Esophagus muscularis mucosa (tissue), 4 donors: ENCODE measurements at regions not wholly inside any gene's neighbourhood (a gene's known extent, or its start where the extent isn't known, plus 50 kb on each side); places are given as distances from the start of the nearest gene placed in this dataset.

Source experiments
- DNase-seq: peaks from one replicate; pipeline ENCODE4 v3.0.0-alpha.2; 2017; ENCODE audit errors: extremely low spot score
- H3K27ac ChIP-seq, 4 donors: fragments of 200-600 bp; sonication (generic); replicated peaks in 1 of 4; 1 replicate in 3 of 4; 2 replicates in 1 of 4; pipeline ENCODE4 v1.5.1; 2016 to 2019; ENCODE audit warnings: mild to moderate bottlenecking in 1 of 4
- H3K27me3 ChIP-seq, 4 donors: fragments of 200-600 bp; sonication (generic); one replicate each; pipeline versions ENCODE4 v1.5.1 to v1.6.0; 2016 to 2019
- H3K36me3 ChIP-seq, 4 donors: fragments of 200-600 bp; sonication (generic); one replicate each; pipeline ENCODE4 v1.5.1; 2016 to 2019
- H3K4me1 ChIP-seq, 4 donors: fragments of 200-600 bp; sonication (generic); one replicate each; pipeline ENCODE4 v1.5.1; 2016 to 2019
- H3K4me3 ChIP-seq, 4 donors: fragments of 200-600 bp; sonication (generic); 1 replicate in 2 of 4; 2 replicates in 2 of 4; pipeline ENCODE4 v1.5.1; 2016 to 2019; ENCODE audit warnings: mild to moderate bottlenecking in 4 of 4, moderate library complexity in 1 of 4
- H3K9me3 ChIP-seq, 4 donors: fragments of 200-600 bp; sonication (generic); 1 replicate in 3 of 4; 2 replicates in 1 of 4; pipeline ENCODE4 v1.5.1; 2016 to 2019
- EP300 ChIP-seq: sonication (generic); formaldehyde crosslinking; IDR thresholded peaks from one replicate; pipeline ENCODE4 v1.6.1; 2017; ENCODE audit warnings: antibody characterized with exemption
- POLR2A ChIP-seq: fragments of 450-650 bp; IDR thresholded peaks from one replicate; pipeline ENCODE4 v1.6.1; 2017; ENCODE audit warnings: antibody characterized with exemption, moderate library complexity, mild to moderate bottlenecking, low read depth
- POLR2AphosphoS5 ChIP-seq, 2 donors: sonication (generic); formaldehyde crosslinking; IDR thresholded peaks; one replicate each; pipeline ENCODE4 v1.6.1; 2017; ENCODE audit warnings: antibody characterized with exemption in 2 of 2
- WGBS: methylation state at CpG from one replicate; pipeline ENCODE4 v1.1.5; 2018; 5-methylcytosine and 5-hydroxymethylcytosine counted together
- intact Hi-C: fragments of 100-400 bp; cut with DNase I; formaldehyde crosslinking; loops from one replicate; pipeline ENCODE4 v1.15.1; 2023
- TF ChIP-seq, protein P1 (sequence below), 3 experiments: fragments of 200-600 bp in 2 of 3; fragments of 450-650 bp in 1 of 3; sonication (generic) in 2 of 3; IDR thresholded peaks; one replicate each; pipeline ENCODE4 v1.5.1; 2017 to 2019; ENCODE audit warnings: antibody characterized with exemption in 3 of 3, mild to moderate bottlenecking in 2 of 3, moderate library complexity in 1 of 3

DNA sequence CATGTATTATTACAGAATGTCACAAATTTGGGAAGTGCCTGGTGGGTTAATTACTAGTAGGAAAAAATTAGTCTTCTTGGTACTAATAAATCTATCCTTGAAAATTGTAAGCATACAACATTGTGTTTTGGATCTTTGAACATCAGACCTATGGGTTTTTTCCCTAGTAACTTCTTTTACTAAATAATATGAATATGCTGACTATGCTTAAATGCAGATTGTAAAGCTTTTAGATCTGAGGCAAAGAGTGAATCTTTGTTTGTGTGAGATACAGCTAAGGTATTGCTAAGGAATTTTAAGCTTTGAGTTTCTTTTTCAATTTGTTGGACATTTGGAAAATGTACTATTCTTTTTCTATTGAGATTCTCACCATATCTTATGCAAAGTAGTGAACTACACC is 390.6 kb upstream of the CCNH start:
- Histone ChIP-seq H3K27me3 (peaks cover 0 to 4% (median 0%) of the 10 kb centered on the region in 4 donors), H3K27ac (no peak overlapping the region), H3K4me3 (no peak overlapping the region), H3K36me3 (no peaks in the 10 kb centered on the region), H3K4me1 (no peaks in the 10 kb centered on the region), H3K9me3 (peaks cover 0 to 4% (median 0%) of the 10 kb centered on the region in 4 donors)
- DNase-seq, result no peak
- intact Hi-C loops, result no loop called here
- TF ChIP-seq POLR2A, result no peak

DNA sequence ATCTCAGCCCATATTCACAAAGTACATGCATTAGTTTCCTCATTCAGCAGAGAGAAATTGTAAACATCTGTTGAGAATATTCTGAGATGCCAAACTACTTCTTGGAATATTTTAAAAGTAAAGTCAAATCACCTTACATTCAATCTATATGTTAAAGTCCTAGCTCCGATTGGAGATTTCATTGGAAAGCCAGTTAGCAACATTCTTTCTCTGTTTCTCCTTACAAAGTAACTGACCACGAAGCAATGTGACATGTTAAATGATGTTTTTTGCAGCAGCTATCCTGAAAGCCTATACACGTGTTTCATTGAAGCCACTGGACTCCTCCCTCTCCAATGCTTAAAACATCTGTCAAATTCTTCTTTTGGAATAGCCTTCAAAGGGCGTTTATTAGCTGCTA is 379.1 kb upstream of the CCNH start:
- intact Hi-C loops, result no loop called here
- no peak for DNase-seq
- Histone ChIP-seq H3K36me3 (no peaks in the 10 kb centered on the region), H3K27me3 (peaks cover 0 to 5% (median 0%) of the 10 kb centered on the region in 4 donors), H3K4me3 (no peak overlapping the region), H3K27ac (no peak overlapping the region), H3K4me1 (no peaks in the 10 kb centered on the region), H3K9me3 (no peaks in the 10 kb centered on the region)
- 33% methylated on average over 4 of the region's 4 CpGs for WGBS
- TF ChIP-seq, protein P1, sequence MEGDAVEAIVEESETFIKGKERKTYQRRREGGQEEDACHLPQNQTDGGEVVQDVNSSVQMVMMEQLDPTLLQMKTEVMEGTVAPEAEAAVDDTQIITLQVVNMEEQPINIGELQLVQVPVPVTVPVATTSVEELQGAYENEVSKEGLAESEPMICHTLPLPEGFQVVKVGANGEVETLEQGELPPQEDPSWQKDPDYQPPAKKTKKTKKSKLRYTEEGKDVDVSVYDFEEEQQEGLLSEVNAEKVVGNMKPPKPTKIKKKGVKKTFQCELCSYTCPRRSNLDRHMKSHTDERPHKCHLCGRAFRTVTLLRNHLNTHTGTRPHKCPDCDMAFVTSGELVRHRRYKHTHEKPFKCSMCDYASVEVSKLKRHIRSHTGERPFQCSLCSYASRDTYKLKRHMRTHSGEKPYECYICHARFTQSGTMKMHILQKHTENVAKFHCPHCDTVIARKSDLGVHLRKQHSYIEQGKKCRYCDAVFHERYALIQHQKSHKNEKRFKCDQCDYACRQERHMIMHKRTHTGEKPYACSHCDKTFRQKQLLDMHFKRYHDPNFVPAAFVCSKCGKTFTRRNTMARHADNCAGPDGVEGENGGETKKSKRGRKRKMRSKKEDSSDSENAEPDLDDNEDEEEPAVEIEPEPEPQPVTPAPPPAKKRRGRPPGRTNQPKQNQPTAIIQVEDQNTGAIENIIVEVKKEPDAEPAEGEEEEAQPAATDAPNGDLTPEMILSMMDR (IDR thresholded peaks at IDR 0.05), result no peak
- no peak for TF ChIP-seq EP300
- no peak for TF ChIP-seq POLR2A
- no peak for TF ChIP-seq POLR2AphosphoS5 (IDR thresholded peaks at IDR 0.05)

DNA sequence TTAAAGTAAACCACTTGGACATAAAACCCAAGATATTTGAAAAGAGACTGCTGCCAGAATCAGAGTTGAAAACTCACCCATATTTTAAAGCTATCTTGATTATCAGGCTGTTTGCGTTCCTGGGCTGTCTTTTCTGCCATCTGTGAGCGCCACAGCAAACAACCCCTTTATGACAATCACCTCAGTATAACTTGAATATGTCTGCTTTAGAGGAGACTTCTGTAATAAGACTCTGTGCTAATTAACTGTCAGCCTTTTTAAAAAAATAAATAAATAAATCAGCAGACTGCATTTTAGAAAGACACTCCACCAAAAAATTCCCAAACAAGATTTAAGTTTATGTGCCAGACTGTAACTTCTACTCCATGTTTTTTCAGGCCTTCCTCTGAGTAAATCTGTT is 375.7 kb upstream of the CCNH start:
- DNase-seq, result no peak
- Histone ChIP-seq H3K4me1 (no peaks in the 10 kb centered on the region), H3K36me3 (no peaks in the 10 kb centered on the region), H3K27ac (no peak overlapping the region), H3K9me3 (no peaks in the 10 kb centered on the region), H3K27me3 (peaks cover 0 to 5% (median 0%) of the 10 kb centered on the region in 4 donors), H3K4me3 (no peak overlapping the region)
- 80% methylated on average over 2 of the region's 2 CpGs for WGBS
- no peak for TF ChIP-seq POLR2A
- no peak for TF ChIP-seq EP300
- no peak for TF ChIP-seq POLR2AphosphoS5 (IDR thresholded peaks at IDR 0.05)
- intact Hi-C loops, result no loop called here

DNA sequence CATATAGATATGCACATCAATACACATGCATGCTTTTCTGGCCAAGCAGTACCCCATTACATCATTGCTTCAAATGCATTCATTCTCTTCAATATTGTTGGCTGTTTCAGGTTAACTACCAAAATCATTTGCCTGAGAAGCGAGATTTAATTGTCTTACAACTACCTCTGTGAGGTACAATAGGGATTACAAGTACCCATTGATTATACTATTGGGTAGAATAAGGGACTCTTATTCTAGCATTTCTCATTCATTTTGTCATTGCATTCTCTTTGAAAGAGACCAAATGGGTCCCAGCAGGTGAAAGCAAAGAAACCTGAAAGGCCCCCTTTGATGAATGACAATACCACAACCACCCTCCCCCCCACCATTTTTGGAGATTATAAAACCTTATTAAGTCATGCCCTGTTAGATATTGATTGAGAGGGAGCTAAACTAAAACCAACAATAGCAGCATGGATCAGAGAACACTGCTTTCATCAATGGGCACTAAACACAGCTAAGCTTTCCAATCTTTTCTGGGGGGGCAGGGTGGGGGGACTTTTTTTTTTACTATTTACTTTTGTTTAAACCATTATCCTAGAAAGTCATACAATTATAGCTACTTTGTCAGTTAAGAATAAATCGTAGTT is 375.0 kb upstream of the CCNH start:
- 52% methylated on average over 2 of the region's 2 CpGs for whole genome bisulfite sequencing
- intact Hi-C loops, result no loop called here
- no peak for DNase-seq

DNA sequence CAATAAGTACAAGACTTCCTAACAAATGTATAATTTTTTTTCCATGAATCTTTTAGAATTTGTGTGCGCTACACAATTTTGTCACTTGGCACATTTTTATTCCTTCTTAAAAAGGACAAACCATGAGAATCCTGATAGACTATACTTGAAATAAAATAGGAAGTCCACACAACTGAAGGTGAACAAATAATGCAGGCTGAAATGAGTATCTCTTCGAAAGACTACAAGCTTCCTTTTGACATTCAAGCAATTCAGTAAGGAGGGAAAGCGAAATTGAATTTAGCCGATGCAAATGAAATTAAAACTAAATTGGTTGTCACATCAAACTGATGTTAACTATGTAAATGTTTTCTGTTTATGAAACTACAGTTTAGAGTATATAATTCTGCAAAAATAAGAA is 374.4 kb upstream of the CCNH start:
- TF ChIP-seq, protein P1 (IDR thresholded peaks at IDR 0.05), result no peak
- TF ChIP-seq EP300 (no peak), POLR2A (no peak), POLR2AphosphoS5 (IDR thresholded peaks at IDR 0.05) (no peak)
- intact Hi-C loops, result no loop called here
- DNase-seq, result no peak
- peaks cover 0 to 12% (median under 1%) of the 10 kb centered on the region in 4 donors for H3K27me3 ChIP-seq
- WGBS, result 70% methylated on average over 4 of the region's 4 CpGs
- no peaks in the 10 kb centered on the region for H3K9me3 ChIP-seq
- no peak overlapping the region for H3K27ac ChIP-seq
- no peaks in the 10 kb centered on the region for H3K4me1 ChIP-seq
- no peaks in the 10 kb centered on the region for H3K36me3 ChIP-seq
- no peak overlapping the region for H3K4me3 ChIP-seq

More for the DNA sequence above, 375.0 kb upstream of the CCNH start:
- peaks cover 0 to 11% (median 0%) of the 10 kb centered on the region in 4 donors for H3K27me3 ChIP-seq
- no peak overlapping the region for H3K4me3 ChIP-seq
- no peaks in the 10 kb centered on the region for H3K4me1 ChIP-seq
- TF ChIP-seq, protein P1 (IDR thresholded peaks at IDR 0.05), result no peak
- TF ChIP-seq POLR2A (no peak), POLR2AphosphoS5 (IDR thresholded peaks at IDR 0.05) (no peak), EP300 (no peak)
- no peaks in the 10 kb centered on the region for H3K9me3 ChIP-seq
- H3K27ac ChIP-seq, result no peak overlapping the region
- H3K36me3 ChIP-seq, result no peaks in the 10 kb centered on the region

DNA sequence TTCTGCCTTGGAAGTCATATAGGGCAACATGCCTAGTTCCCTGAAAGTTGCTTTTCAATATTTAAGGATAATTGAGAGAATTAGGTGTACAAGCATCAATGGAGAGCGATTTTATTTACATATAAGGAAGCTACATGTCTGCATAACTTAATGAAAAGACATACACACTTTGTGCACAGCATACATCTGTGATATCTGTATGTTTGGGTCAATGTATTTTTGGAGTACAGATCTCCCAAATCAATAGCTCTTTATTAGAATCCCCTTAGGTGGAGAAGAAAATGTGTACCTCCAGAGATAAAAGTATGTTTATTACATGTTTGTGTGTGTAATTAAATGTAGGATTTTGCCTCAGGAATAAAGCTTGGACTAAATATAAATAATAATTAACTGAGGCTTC is 373.7 kb upstream of the CCNH start:
- H3K9me3 ChIP-seq, result no peaks in the 10 kb centered on the region
- H3K27me3 ChIP-seq, result peaks cover 0 to 17% (median 3%) of the 10 kb centered on the region in 4 donors
- TF ChIP-seq POLR2A (no peak), EP300 (no peak), POLR2AphosphoS5 (IDR thresholded peaks at IDR 0.05) (no peak)
- TF ChIP-seq, protein P1 (IDR thresholded peaks at IDR 0.05), result no peak
- intact Hi-C loops, result no loop called here
- no peak for DNase-seq
- WGBS, result 70% methylated on average over 1 of the region's 1 CpG
- no peak overlapping the region for H3K27ac ChIP-seq
- no peaks in the 10 kb centered on the region for H3K4me1 ChIP-seq
- H3K4me3 ChIP-seq, result no peak overlapping the region
- no peaks in the 10 kb centered on the region for H3K36me3 ChIP-seq
